ENCODE measurements at regions not wholly inside any gene's neighbourhood (a gene's known extent, or its start where the extent isn't known, plus 50 kb on each side); places are given as distances from the start of the nearest gene placed in this dataset.

DNA sequence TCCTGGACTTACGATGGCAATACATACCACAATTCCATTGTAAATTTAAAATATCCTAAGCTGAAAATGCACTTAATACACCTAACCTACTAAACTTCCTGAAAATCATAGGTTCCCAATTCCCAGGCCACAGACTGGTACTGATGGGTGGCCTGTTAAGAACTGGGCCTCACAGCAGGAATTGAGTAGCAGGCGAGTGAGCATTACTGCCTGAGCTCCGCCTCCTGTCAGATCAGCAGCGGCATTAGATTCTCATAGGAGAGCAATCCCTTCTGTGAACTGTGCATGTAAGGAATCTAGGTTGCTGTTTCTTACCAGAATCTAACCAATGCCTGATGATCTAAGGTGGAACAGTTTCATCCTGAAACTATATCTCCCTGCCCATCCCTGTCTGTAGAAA, 1670.2 kb upstream of the PCDH20 start:
- H3K4me3 ChIP-seq: no peak overlapping the region
- no peak overlapping the region for H3K27ac ChIP-seq
- H3K9me3 ChIP-seq: no peaks in the 10 kb centered on the region
- H3K4me1 ChIP-seq: no peaks in the 10 kb centered on the region
- DNase-seq: no peak
- ATAC-seq: no peak
- intact Hi-C loops (cut with DNase I): no loop called here
- H3K27me3 ChIP-seq (ENCODE audit: insufficient read depth in 3 of 3, low read length in 2 of 3): no peaks in the 10 kb centered on the region
- TF ChIP-seq, protein P1, sequence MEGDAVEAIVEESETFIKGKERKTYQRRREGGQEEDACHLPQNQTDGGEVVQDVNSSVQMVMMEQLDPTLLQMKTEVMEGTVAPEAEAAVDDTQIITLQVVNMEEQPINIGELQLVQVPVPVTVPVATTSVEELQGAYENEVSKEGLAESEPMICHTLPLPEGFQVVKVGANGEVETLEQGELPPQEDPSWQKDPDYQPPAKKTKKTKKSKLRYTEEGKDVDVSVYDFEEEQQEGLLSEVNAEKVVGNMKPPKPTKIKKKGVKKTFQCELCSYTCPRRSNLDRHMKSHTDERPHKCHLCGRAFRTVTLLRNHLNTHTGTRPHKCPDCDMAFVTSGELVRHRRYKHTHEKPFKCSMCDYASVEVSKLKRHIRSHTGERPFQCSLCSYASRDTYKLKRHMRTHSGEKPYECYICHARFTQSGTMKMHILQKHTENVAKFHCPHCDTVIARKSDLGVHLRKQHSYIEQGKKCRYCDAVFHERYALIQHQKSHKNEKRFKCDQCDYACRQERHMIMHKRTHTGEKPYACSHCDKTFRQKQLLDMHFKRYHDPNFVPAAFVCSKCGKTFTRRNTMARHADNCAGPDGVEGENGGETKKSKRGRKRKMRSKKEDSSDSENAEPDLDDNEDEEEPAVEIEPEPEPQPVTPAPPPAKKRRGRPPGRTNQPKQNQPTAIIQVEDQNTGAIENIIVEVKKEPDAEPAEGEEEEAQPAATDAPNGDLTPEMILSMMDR (IDR thresholded peaks at IDR 0.05): no peak
- H3K36me3 ChIP-seq (ENCODE audit: insufficient read depth in 1 of 2, low read depth in 1 of 2): no peaks in the 10 kb centered on the region
- 68 to 70% (median 68%) methylated on average over 4 of the region's 4 CpGs for WGBS, 3 donors

GRCh38 chr13:63081400-63082014, 1665.9 kb upstream of the PCDH20 start:
- TF ChIP-seq, protein P1 (IDR thresholded peaks at IDR 0.05): no peak
- no peaks in the 10 kb centered on the region for H3K9me3 ChIP-seq
- no peak overlapping the region for H3K27ac ChIP-seq
- H3K4me1 ChIP-seq: no peaks in the 10 kb centered on the region
- 94 to 97% (median 96%) methylated on average over 2 of the region's 2 CpGs for WGBS, 3 donors
- DNase-seq (no peak), ATAC-seq (no peak)
- H3K27me3 ChIP-seq (ENCODE audit: insufficient read depth in 3 of 3, low read length in 2 of 3): no peaks in the 10 kb centered on the region
- no peak overlapping the region for H3K4me3 ChIP-seq
- intact Hi-C loops (cut with DNase I): no loop called here
- H3K36me3 ChIP-seq (ENCODE audit: insufficient read depth in 1 of 2, low read depth in 1 of 2): no peaks in the 10 kb centered on the region

DNA sequence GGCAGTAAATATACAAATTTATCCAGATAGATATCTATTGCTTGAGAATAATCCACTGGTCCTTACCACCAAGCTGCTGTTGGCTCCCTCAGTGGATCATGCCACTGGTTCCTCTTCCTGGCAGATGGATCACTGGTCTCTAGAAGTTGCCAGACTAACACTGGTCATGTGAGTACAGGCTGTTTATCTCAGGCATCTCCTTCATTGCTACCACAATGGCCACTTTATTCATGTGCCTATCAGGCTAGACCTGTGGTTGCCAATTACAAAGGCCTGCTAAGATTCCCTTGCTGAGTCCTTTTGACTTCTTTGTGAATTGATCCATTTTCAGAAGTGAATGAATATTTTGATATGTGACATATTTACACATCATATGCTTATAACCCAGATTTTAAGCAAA, 1659.5 kb upstream of the PCDH20 start:
- no peak overlapping the region for H3K4me3 ChIP-seq
- no peaks in the 10 kb centered on the region for H3K9me3 ChIP-seq
- intact Hi-C loops (cut with DNase I): no loop called here
- H3K36me3 ChIP-seq (ENCODE audit: insufficient read depth in 1 of 2, low read depth in 1 of 2): no peaks in the 10 kb centered on the region
- DNase-seq (no peak), ATAC-seq (no peak)
- H3K27ac ChIP-seq: no peak overlapping the region
- TF ChIP-seq, protein P1 (IDR thresholded peaks at IDR 0.05): no peak
- no peaks in the 10 kb centered on the region for H3K27me3 ChIP-seq (ENCODE audit: insufficient read depth in 3 of 3, low read length in 2 of 3)
- no peaks in the 10 kb centered on the region for H3K4me1 ChIP-seq

GRCh38 chr13:63050287-63050686, 1634.6 kb upstream of the PCDH20 start:
- intact Hi-C loops (cut with DNase I): no loop called here
- Histone ChIP-seq H3K36me3 (ENCODE audit: insufficient read depth in 1 of 2, low read depth in 1 of 2) (no peaks in the 10 kb centered on the region), H3K4me1 (no peaks in the 10 kb centered on the region), H3K4me3 (no peak overlapping the region), H3K9me3 (no peaks in the 10 kb centered on the region), H3K27me3 (ENCODE audit: insufficient read depth in 3 of 3, low read length in 2 of 3) (no peaks in the 10 kb centered on the region), H3K27ac (no peak overlapping the region)
- ATAC-seq (no peak), DNase-seq (no peak)
- TF ChIP-seq, protein P1 (IDR thresholded peaks at IDR 0.05): no peak
- WGBS, 3 donors: 95 to 97% (median 97%) methylated on average over 5 of the region's 5 CpGs

DNA sequence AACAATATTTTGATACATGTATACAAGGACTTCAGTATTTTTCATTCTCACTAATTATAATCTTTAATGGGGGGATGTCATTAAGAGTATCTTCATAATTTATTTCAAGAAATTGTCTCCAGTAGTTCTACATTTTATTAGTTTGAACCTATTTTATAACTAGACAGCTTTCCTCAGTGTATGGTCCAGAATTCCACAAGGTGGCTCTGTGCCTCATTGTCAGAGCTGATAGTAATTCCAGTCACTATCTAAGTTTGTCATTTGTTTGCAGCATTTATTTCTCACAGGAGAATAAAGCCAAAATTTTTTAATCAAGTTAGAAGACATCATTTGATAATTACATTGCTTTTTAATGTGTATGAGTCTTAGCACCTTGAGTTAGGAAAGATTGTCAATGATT, 1633.0 kb upstream of the PCDH20 start:
- H3K4me1 ChIP-seq: no peaks in the 10 kb centered on the region
- DNase-seq: no peak

More for the DNA sequence above, 1633.0 kb upstream of the PCDH20 start:
- TF ChIP-seq, protein P1 (IDR thresholded peaks at IDR 0.05): no peak
- Histone ChIP-seq H3K4me3 (no peak overlapping the region), H3K9me3 (no peaks in the 10 kb centered on the region), H3K27me3 (ENCODE audit: insufficient read depth in 3 of 3, low read length in 2 of 3) (no peaks in the 10 kb centered on the region), H3K27ac (no peak overlapping the region), H3K36me3 (ENCODE audit: insufficient read depth in 1 of 2, low read depth in 1 of 2) (no peaks in the 10 kb centered on the region)
- intact Hi-C loops (cut with DNase I): no loop called here
- ATAC-seq: no peak

All from psoas muscle (tissue), 7 donors.